Skeletal muscle cell (primary cell): ENCODE measurements at regions not wholly inside any gene's neighbourhood (a gene's known extent, or its start where the extent isn't known, plus 50 kb on each side); places are given as distances from the start of the nearest gene placed in this dataset.

ENCODE experiments used
- DNase-seq: peaks from one replicate; pipeline ENCODE4 v3.0.0-alpha.2; 2010; ENCODE audit warnings: low read depth
- H3K4me3 ChIP-seq: 2 replicates; pipeline ENCODE4 v1.5.1; 2011; ENCODE audit warnings: low read depth, mild to moderate bottlenecking, control low read depth, low read length, moderate library complexity

DNA sequence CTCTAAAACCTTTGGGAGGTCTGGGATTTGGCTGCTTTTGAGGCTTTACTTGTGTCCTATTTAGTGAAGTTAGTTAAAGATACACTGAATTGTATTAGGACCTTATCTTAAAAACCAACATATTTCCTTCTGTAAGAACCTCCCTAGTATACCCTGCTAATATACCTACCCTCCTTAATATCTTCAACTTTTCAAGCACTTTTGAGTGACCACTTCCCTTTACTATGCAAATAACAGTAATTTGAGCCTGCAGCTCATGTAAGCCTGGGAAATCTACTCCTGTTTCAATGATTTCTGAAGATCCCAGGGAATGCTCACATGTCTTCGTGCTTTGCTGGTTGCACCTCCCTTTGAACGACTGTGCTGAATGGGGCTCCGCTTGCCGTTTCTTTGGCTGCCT lies 358.5 kb downstream of the YTHDC2 start:
- DNase-seq = no peak
- no peak overlapping the region for H3K4me3 ChIP-seq

- no peak overlapping the region for H3K4me3 ChIP-seq
- no peak for DNase-seq
Observed at GRCh38 chr5:113875096-113875495, 361.6 kb downstream of the YTHDC2 start.

- DNase-seq = no peak
- no peak overlapping the region for H3K4me3 ChIP-seq
Observed at GRCh38 chr5:113891491-113891890, 378.0 kb downstream of the YTHDC2 start.

- no peak for DNase-seq
- H3K4me3 ChIP-seq = no peak overlapping the region
Observed at GRCh38 chr5:113896789-113897188, 383.3 kb downstream of the YTHDC2 start.

DNA sequence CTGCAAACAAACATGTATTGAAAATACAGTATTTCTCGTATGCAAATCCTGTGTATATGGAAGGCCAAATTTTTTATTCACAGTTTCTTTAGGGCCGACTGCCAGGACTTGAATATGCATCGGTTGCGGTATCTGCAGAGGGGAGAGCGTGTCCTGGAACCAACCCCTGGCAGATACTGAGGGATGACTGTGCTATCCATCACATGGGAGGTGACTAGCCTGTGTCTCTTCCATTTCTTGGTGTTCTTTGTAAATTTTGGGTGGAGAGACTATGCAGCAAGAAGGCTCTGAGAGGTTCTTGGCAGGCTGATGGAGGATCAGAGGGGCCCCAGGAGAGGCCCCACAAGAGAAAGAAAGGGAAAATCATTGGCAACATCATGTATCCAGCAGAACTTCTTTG lies 384.3 kb downstream of the YTHDC2 start:
- DNase-seq = no peak
- H3K4me3 ChIP-seq = no peak overlapping the region

- no peak for DNase-seq
- no peak overlapping the region for H3K4me3 ChIP-seq
Observed at GRCh38 chr5:113900141-113900540, 386.6 kb downstream of the YTHDC2 start.

GRCh38 chr5:113900816-113901215 lies 387.3 kb downstream of the YTHDC2 start:
- DNase-seq = no peak
- no peak overlapping the region for H3K4me3 ChIP-seq

DNA sequence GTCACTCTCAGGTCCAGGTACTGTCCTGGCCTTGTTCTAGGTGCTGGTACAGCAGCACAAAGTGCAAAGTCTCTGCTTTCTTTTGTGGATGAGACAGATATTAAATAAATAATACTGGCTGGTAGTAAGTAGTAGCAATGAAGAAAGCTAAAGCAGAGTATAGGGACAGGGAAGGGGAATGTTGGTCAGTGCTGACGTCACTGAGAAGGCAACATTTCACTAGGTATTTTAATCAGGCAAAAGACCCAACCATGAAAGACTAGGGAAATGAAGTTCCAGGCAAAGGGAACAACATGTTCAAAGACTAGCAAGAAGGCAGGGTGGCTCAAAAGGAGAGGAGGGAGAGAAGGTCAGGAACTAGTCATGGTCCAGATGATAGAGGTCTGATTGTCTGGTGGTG lies 388.2 kb downstream of the YTHDC2 start:
- H3K4me3 ChIP-seq = no peak overlapping the region
- DNase-seq = no peak

GRCh38 chr5:113902917-113903660 lies 389.6 kb downstream of the YTHDC2 start:
- no peak for DNase-seq
- no peak overlapping the region for H3K4me3 ChIP-seq

DNA sequence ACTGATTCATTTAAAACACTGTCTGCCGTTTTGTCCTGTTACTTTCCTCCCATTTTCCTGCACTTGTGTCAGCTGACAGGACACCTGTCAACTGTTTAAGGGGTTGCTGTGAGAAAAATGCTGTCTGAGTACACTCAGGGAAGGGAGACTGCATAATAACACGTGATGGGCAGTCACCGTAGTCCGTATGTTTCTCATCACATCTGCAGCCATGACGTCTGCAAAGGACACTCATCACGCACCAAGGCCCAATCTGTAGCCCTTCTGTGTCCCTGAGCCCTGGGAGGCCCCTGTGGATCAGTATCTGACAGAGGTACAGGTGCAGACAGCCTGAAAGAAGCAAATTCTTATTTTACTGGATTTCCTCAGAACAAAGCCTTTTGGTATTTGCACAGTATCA lies 396.3 kb downstream of the YTHDC2 start:
- no peak for DNase-seq
- no peak overlapping the region for H3K4me3 ChIP-seq

GRCh38 chr5:113917997-113918396 lies 404.5 kb downstream of the YTHDC2 start:
- no peak for DNase-seq
- H3K4me3 ChIP-seq = no peak overlapping the region

- no peak overlapping the region for H3K4me3 ChIP-seq
- DNase-seq = no peak
Observed at GRCh38 chr5:113922343-113922742, 408.8 kb downstream of the YTHDC2 start.

DNA sequence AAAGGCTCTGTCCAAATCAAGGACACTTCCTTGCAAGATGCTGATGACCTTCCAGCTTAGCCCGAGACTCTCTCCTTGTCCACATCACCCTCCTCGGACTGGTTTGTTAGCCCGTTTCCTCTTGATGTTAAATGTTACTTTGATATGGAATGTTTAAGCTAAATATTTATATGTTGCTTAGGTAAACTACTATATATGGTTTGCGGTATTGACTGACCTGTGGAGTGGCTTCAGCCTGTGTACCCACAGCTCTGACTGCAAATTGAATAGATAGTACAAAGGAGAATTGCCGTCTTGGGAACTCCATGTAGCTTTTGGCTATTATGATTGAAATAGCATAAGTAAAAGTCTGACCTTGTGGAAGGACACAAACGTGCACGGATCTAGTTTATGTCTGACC lies 422.0 kb downstream of the YTHDC2 start:
- DNase-seq = no peak
- no peak overlapping the region for H3K4me3 ChIP-seq

- DNase-seq = no peak
- H3K4me3 ChIP-seq = no peak overlapping the region
Observed at GRCh38 chr5:113937301-113937700, 423.8 kb downstream of the YTHDC2 start.

DNA sequence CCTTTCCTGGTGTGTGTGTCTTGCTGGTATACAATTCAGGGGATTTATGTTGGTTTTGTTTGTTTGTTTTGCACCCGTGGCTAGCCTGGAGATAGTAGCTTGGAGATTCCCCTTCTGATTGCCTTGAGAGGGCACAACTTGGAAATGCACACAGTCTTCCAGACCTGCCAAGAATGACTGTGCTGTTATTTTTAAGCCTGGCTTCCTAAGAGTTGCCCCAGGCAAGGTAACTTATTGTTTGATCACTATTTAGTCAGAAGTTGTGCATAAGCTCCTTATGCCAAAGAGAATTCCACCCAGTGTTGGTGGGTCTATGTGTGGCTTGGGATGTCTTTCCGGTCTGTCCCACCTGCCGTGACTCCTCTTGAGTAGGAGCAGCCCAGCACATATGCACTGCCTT lies 421.9 kb upstream of the KCNN2 start:
- no peak for DNase-seq
- H3K4me3 ChIP-seq = no peak overlapping the region

- no peak overlapping the region for H3K4me3 ChIP-seq
- DNase-seq = no peak
Observed at GRCh38 chr5:113950186-113950585, 411.7 kb upstream of the KCNN2 start.

DNA sequence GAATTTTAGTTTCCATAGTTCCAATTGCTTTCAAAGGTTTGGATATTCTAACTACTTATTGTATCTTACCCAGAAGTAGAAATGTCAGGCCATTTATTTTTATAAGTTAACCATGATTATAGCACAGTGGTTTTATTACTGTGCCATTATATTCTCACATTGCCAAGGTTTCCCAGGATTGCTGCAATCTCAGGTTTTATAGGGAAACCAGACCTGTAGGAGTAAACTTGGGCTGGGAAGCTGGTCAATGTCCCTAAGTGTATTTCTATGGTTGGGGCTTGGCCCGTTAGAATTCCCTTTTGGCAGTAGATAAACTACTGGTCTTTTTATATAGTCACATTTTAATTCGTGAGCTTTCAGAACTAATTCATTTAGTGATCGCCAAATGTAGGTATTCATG lies 396.6 kb upstream of the KCNN2 start:
- H3K4me3 ChIP-seq = no peak overlapping the region
- DNase-seq = no peak

GRCh38 chr5:113969901-113970300 lies 392.0 kb upstream of the KCNN2 start:
- DNase-seq = no peak
- H3K4me3 ChIP-seq = no peak overlapping the region

DNA sequence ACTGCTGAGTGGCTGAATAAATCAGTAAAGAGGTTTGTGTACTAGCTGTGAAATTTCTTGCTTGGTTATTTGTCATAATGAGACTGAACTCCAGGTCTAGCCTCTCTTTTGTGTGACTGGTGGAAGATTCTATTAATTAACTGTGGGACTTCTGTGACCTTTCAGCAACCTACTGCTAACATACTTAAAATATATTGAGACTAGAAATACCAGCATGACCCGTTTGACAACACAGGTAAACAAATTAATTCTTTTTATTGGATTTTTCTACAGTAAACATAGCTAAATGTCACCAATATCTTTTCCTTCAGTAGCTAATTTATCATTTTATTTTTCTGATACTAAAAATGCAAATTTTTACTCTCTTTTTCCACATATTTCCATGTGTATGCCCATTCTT lies 390.4 kb upstream of the KCNN2 start:
- H3K4me3 ChIP-seq = no peak overlapping the region
- no peak for DNase-seq

DNA sequence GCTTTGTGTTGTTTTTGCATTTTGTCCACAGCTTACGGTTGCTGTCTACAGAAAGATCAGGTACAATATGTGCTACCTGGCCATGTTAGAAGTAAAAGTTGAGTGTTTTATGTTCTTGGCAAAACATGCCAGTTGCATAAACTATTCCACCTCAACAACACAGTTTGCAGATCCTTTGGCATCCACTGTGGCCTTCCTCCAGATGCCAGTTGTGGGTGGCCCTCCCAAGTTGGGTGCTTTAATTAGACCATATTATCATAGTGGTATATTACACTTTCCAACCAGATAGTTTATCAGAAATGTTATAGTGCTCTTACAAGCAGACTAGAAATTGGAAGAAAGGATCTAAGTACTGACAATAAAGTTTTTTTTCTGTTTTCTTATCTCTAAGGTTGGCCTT lies 386.9 kb upstream of the KCNN2 start:
- no peak overlapping the region for H3K4me3 ChIP-seq
- no peak for DNase-seq

DNA sequence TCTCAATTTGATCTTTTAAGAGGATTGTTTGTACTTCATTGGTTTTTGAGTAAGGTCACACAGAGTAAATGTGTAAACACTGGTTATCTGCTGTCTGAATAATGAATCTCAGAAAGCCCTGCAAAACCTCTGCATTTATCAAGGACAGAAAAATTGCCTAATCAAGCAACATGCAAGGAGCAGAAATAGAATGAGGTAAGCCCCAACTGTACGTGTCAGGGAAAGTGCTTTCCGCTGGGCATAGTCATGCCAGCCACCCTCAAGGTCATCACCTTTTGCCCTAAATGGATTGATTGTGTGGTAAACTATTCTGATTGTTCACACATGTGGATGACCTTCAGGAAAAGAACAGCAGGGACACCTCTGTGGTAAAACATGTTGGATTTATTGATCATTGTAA lies 376.9 kb upstream of the KCNN2 start:
- H3K4me3 ChIP-seq = no peak overlapping the region
- no peak for DNase-seq

DNA sequence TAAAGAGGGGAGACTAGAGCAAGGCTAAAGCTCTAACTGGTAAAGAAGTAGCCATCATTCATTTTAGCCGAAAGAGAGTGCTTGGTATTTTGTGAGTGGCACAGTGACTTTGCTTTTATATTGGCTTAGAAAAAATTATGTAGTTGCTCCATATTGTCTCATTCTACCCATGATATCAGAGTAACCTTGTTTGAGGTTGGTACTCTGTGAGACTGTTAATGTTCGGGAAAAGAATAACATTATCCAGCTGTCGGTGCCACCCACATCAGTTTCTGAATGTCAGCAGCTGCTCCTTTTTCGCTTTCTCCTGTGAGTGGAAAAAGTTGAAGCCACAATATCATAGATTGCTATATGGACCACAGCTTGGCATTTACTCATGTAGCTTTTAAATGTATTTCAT lies 376.4 kb upstream of the KCNN2 start:
- DNase-seq = no peak
- H3K4me3 ChIP-seq = no peak overlapping the region
